HepG2 (cell line): ENCODE measurements at regions not wholly inside any gene's neighbourhood (a gene's known extent, or its start where the extent isn't known, plus 50 kb on each side); places are given as distances from the start of the nearest gene placed in this dataset.

Source experiments
- ATAC-seq: fragments of 200-7000 bp; cut with Tn5 transposase; 3 replicates; pipeline ENCODE4 v1.9.1; 2020; ENCODE audit warnings: mild to moderate bottlenecking, moderate library complexity
- BruUV-seq: library from RNA; stranded (reverse); fragments of 400-500 nt; replicated peaks from 2 replicates; lab custom pipeline; 2021; lab: Mats Ljungman, UMichigan
- CTCF ChIA-PET: fragments of 300-600 bp; formaldehyde crosslinking; extraction: SDS; loops from one replicate; lab custom pipeline; 2021; ENCODE audit warnings: low total read pairs, inconsistent platforms, low intra/inter-chr PET ratio; lab: Yijun Ruan, JAX
- POLR2A ChIA-PET: fragments of 350-600 bp; sonication (Branson Sonifier 250); formaldehyde crosslinking; loops from one replicate; lab custom pipeline; 2020; ENCODE audit warnings: antibody characterized with exemption, inconsistent platforms; lab: Yijun Ruan, JAX
- DNase-seq: peaks from one replicate; pipeline ENCODE4 v3.0.0-alpha.2; 2015; ENCODE audit warnings: low spot score
- FAIRE-seq: peaks from 3 replicates; lab custom pipeline; 2011; peaks lifted over from hg19 to GRCh38; lab: Jason Lieb, UNC
- H2AFZ ChIP-seq: one replicate; pipeline ENCODE4 v1.6.1; 2011; ENCODE audit warnings: low read length, inconsistent platforms
- H3K27ac ChIP-seq: fragments of 300-600 bp; 3 replicates; pipeline ENCODE4 v1.8.0; 2011; ENCODE audit warnings: mixed run types, mild to moderate bottlenecking, mixed read lengths, low read length, inconsistent platforms; ENCODE audit not compliant: insufficient read depth; ENCODE audit errors: extremely low read length
- H3K27me3 ChIP-seq, 2 experiments: fragments of 200-600 bp in 1 of 2; 2 replicates in 1 of 2; 3 replicates in 1 of 2; pipeline versions ENCODE4 v1.6.0 to v1.8.0; 2011; ENCODE audit warnings: low read length in 2 of 2, mild to moderate bottlenecking in 2 of 2, moderate library complexity in 2 of 2, inconsistent platforms in 1 of 2; ENCODE audit not compliant: insufficient read depth in 2 of 2, control insufficient read depth in 1 of 2
- H3K36me3 ChIP-seq, 2 experiments: fragments of 200-600 bp in 1 of 2; replicated peaks in 1 of 2; 2 replicates in 1 of 2; 3 replicates in 1 of 2; pipeline versions ENCODE4 v1.5.1 to v1.8.0; 2011; ENCODE audit warnings: low read length in 2 of 2, inconsistent platforms in 1 of 2; ENCODE audit not compliant: insufficient read depth in 2 of 2, control insufficient read depth in 1 of 2
- H3K4me1 ChIP-seq: 2 replicates; pipeline ENCODE4 v1.5.1; 2012; ENCODE audit warnings: low read length, inconsistent platforms; ENCODE audit not compliant: insufficient read depth
- H3K4me2 ChIP-seq: 2 replicates; pipeline ENCODE4 v1.6.0; 2011; ENCODE audit warnings: low read depth, low read length, inconsistent platforms
- H3K4me3 ChIP-seq, 3 experiments: fragments of 200-600 bp in 1 of 3; sonication (generic), shearing (Covaris generic) in 1 of 3; replicated peaks in 1 of 3; 2 replicates each; pipeline ENCODE4 v1.5.1; 2011 to 2016; ENCODE audit warnings: low read length in 3 of 3, inconsistent platforms in 2 of 3, low read depth in 2 of 3, mild to moderate bottlenecking in 2 of 3, control low read depth in 1 of 3, mixed read lengths in 1 of 3; ENCODE audit not compliant: insufficient read depth in 1 of 3
- H3K79me2 ChIP-seq: one replicate; pipeline ENCODE4 v1.6.1; 2011; ENCODE audit warnings: low read length, inconsistent platforms; ENCODE audit not compliant: insufficient read depth
- H3K9ac ChIP-seq: 2 replicates; pipeline ENCODE4 v1.6.0; 2011; ENCODE audit warnings: mild to moderate bottlenecking, low read depth, low read length, inconsistent platforms; ENCODE audit not compliant: insufficient read depth
- H3K9me3 ChIP-seq: 2 replicates; pipeline ENCODE4 v1.5.1; 2012; ENCODE audit warnings: mild to moderate bottlenecking, low read length
- H4K20me1 ChIP-seq: 2 replicates; pipeline ENCODE4 v1.6.0; 2011; ENCODE audit warnings: inconsistent platforms, mild to moderate bottlenecking, low read length, moderate library complexity; ENCODE audit not compliant: insufficient read depth
- GATAD1 ChIP-seq: IDR thresholded peaks from 2 replicates; pipeline ENCODE4 v1.6.1; 2016; ENCODE audit warnings: missing genetic modification reagents, missing compliant biosample characterization
- GRHL1 ChIP-seq: sonication (generic); formaldehyde crosslinking; conservative IDR thresholded peaks from 2 replicates; pipeline ENCODE4 v1.8.0; 2022; ENCODE audit warnings: missing genetic modification reagents
- MBNL3 ChIP-seq: fragments of 250-450 bp; sonication (Bioruptor Pico); conservative IDR thresholded peaks from 2 replicates; pipeline ENCODE4 v1.8.0; 2022; ENCODE audit warnings: mild to moderate bottlenecking, inconsistent platforms
- SMYD3 ChIP-seq: sonication (generic); formaldehyde crosslinking; IDR thresholded peaks from 2 replicates; pipeline ENCODE4 v1.8.1; 2023; ENCODE audit warnings: mild to moderate bottlenecking, missing genetic modification reagents
- SP140L ChIP-seq: sonication (generic); formaldehyde crosslinking; IDR thresholded peaks from 2 replicates; pipeline ENCODE4 v1.4.0; 2020; ENCODE audit warnings: missing genetic modification reagents, borderline replicate concordance
- TBX3 ChIP-seq: fragments of 450-650 bp; IDR thresholded peaks from 2 replicates; pipeline ENCODE4 v1.6.1; 2017; ENCODE audit warnings: antibody characterized with exemption, mild to moderate bottlenecking, inconsistent platforms, borderline replicate concordance
- THRA ChIP-seq: sonication (generic); formaldehyde crosslinking; IDR thresholded peaks from 2 replicates; pipeline ENCODE4 v1.4.0; 2020; ENCODE audit warnings: missing genetic modification reagents, borderline replicate concordance
- ZNF136 ChIP-seq: sonication (generic); formaldehyde crosslinking; IDR thresholded peaks from 2 replicates; pipeline ENCODE4 v1.8.1; 2022; ENCODE audit warnings: low read depth, mild to moderate bottlenecking, moderate library complexity, missing genetic modification reagents
- WGBS: methylation state at CpG from one replicate; pipeline ENCODE4 v1.1.6; 2017; ENCODE audit warnings: low lambda C conversion rate; 5-methylcytosine and 5-hydroxymethylcytosine counted together
- in situ Hi-C: cut with HindIII; loops from 2 replicates; pipeline ENCODE4 v1.10.0; 2017; ENCODE audit warnings: low pct_unique_long_range_greater_than_20kb; ENCODE audit not compliant: extremely low pct_ligation_motif_present
- intact Hi-C: fragments of 100-400 bp; cut with micrococcal nuclease; formaldehyde crosslinking; loops from one replicate; pipeline ENCODE4 v1.10.0; 2022; ENCODE audit not compliant: unreplicated experiment
- TF ChIP-seq, protein P1 (sequence below): sonication (generic); formaldehyde crosslinking; IDR thresholded peaks from 2 replicates; pipeline ENCODE4 v1.8.1; 2023; ENCODE audit warnings: mild to moderate bottlenecking, missing genetic modification reagents

DNA sequence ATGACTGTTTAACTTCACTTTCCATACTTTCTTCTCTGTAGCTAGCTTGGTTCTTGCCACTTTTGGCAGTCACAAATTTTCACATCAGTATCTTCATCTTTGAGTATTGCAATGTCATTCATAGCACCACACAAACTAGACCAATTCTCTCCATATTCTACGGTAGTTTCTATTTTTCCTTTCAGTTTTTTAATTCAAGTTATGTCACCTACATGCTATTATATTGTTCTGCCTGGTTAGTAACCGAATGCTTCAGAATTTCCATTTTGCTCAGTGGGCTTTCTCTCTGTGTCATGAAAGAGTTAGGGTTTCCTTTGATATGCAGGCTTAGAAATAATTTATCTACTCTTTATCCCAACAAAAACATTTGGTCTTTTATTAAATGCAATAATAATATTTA is 896.5 kb downstream of the GATA3 start (continued):
- TF ChIP-seq, protein P1, sequence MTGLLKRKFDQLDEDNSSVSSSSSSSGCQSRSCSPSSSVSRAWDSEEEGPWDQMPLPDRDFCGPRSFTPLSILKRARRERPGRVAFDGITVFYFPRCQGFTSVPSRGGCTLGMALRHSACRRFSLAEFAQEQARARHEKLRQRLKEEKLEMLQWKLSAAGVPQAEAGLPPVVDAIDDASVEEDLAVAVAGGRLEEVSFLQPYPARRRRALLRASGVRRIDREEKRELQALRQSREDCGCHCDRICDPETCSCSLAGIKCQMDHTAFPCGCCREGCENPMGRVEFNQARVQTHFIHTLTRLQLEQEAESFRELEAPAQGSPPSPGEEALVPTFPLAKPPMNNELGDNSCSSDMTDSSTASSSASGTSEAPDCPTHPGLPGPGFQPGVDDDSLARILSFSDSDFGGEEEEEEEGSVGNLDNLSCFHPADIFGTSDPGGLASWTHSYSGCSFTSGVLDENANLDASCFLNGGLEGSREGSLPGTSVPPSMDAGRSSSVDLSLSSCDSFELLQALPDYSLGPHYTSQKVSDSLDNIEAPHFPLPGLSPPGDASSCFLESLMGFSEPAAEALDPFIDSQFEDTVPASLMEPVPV (CRISPR knock-in tag) = no peak
- no peak for TF ChIP-seq ZNF136

GRCh38 chr10:8951440-8952089 is 897.1 kb downstream of the GATA3 start:
- Histone ChIP-seq H3K9me3 (no peaks in the 10 kb centered on the region), H3K27me3 (no peaks in the 10 kb centered on the region), H3K27ac (no peak overlapping the region), H3K4me3 (no peak overlapping the region), H3K79me2 (no peaks in the 10 kb centered on the region), H3K36me3 (no peaks in the 10 kb centered on the region), H4K20me1 (no peaks in the 10 kb centered on the region), H3K9ac (no peak overlapping the region), H2AFZ (no peak overlapping the region), H3K4me1 (no peaks in the 10 kb centered on the region), H3K4me2 (no peak overlapping the region)
- intact Hi-C loops (no loop called here), in situ Hi-C loops (no loop called here)
- TF ChIP-seq GRHL1 (no peak), SP140L (CRISPR knock-in tag) (no peak), MBNL3 (CRISPR knock-in tag) (no peak), SMYD3 (CRISPR knock-in tag) (no peak), ZNF136 (no peak), THRA (CRISPR knock-in tag) (no peak), GATAD1 (no peak), TBX3 (no peak)
- WGBS = 6% methylated on average over 7 of the region's 7 CpGs
- ChIA-PET CTCF (no interaction called here), POLR2A (no interaction called here)
- FAIRE-seq (no peak), ATAC-seq (no peak), DNase-seq (no peak)
- no TSS peak for BruUV-seq
